Spleen (tissue), 11 donors: ENCODE measurements at regions not wholly inside any gene's neighbourhood (a gene's known extent, or its start where the extent isn't known, plus 50 kb on each side); places are given as distances from the start of the nearest gene placed in this dataset.

Source experiments
- DNase-seq: peaks from one replicate; pipeline ENCODE4 v3.0.0-alpha.2; 2020
- H3K27ac ChIP-seq, 8 donors: fragments of 200-600 bp; sonication (generic) in 7 of 8; 1 replicate in 4 of 8; 2 replicates in 4 of 8; pipeline versions ENCODE4 v1.5.0 to v1.8.0; 2016 to 2021; ENCODE audit warnings: inconsistent platforms in 4 of 8, mild to moderate bottlenecking in 4 of 8, moderate library complexity in 1 of 8
- H3K27me3 ChIP-seq, 7 donors: fragments of 200-600 bp; sonication (generic) in 6 of 7; replicated peaks in 1 of 7; 1 replicate in 4 of 7; 2 replicates in 3 of 7; pipeline versions ENCODE4 v1.5.0 to v1.8.0; 2016 to 2021; ENCODE audit warnings: inconsistent platforms in 3 of 7, mild to moderate bottlenecking in 1 of 7
- H3K36me3 ChIP-seq, 6 donors: fragments of 200-600 bp; sonication (generic) in 5 of 6; 1 replicate in 4 of 6; 2 replicates in 2 of 6; pipeline versions ENCODE4 v1.5.0 to v1.8.0; 2016 to 2021; ENCODE audit warnings: inconsistent platforms in 2 of 6
- H3K4me1 ChIP-seq, 6 donors: fragments of 200-600 bp; sonication (generic) in 5 of 6; 1 replicate in 3 of 6; 2 replicates in 3 of 6; pipeline versions ENCODE4 v1.5.0 to v1.8.0; 2016 to 2021; ENCODE audit warnings: inconsistent platforms in 3 of 6
- H3K4me3 ChIP-seq, 8 donors: fragments of 200-600 bp; sonication (generic) in 7 of 8; 1 replicate in 4 of 8; 2 replicates in 4 of 8; pipeline versions ENCODE4 v1.5.0 to v1.8.0; 2016 to 2021; ENCODE audit warnings: inconsistent platforms in 4 of 8, mild to moderate bottlenecking in 4 of 8, moderate library complexity in 2 of 8
- H3K9me3 ChIP-seq, 8 donors: fragments of 200-600 bp; sonication (generic) in 7 of 8; 1 replicate in 4 of 8; 2 replicates in 4 of 8; pipeline versions ENCODE4 v1.5.0 to v1.8.0; 2016 to 2021; ENCODE audit warnings: inconsistent platforms in 4 of 8
- CTCF ChIP-seq, 11 experiments: fragments of 200-600 bp in 7 of 11; fragments of 450-650 bp in 4 of 11; sonication (generic) in 4 of 11; IDR thresholded peaks in 8 of 11; conservative IDR thresholded peaks in 3 of 11; 1 replicate in 7 of 11; 2 replicates in 4 of 11; pipeline versions ENCODE4 v1.4.0 to v1.8.0; 2016 to 2021; ENCODE audit warnings: antibody characterized with exemption in 11 of 11, inconsistent platforms in 4 of 11, mild to moderate bottlenecking in 1 of 11
- POLR2A ChIP-seq, 3 donors: fragments of 450-650 bp; IDR thresholded peaks; one replicate each; pipeline ENCODE4 v1.5.1; 2017; ENCODE audit warnings: antibody characterized with exemption in 3 of 3, mild to moderate bottlenecking in 1 of 3
- POLR2AphosphoS5 ChIP-seq, 3 donors: sonication (generic); formaldehyde crosslinking; IDR thresholded peaks; one replicate each; pipeline ENCODE4 v1.5.1; 2017; ENCODE audit warnings: antibody characterized with exemption in 3 of 3
- WGBS, 5 donors: extraction: QIAGEN DNeasy Blood & Tissue Kit in 3 of 5; methylation state at CpG; one replicate each; pipeline versions ENCODE4 v1.1.5 to v1.1.7; 2013 to 2018; 5-methylcytosine and 5-hydroxymethylcytosine counted together
- intact Hi-C: fragments of 100-400 bp; cut with DNase I; formaldehyde crosslinking; loops from one replicate; pipeline ENCODE4 v1.15.0; 2023; ENCODE audit warnings: low total_unique reads
- donor health status: healthy with polysubstance abuse.
- donor health status: DM: no; HTN: no; CAD: no; lungs with moderate emphysema.
- donor health status: DM: no; HTN: no; CAD: no.
- donor health status: Bipolar disorder and iron deficiency.
- donor health status: healthy.
- donor health status: DM: no; HTN: no; CAD: no.
- donor health status: DM: yes; HTN: yes; CAD: no.

GRCh38 chr1:229975047-229975446, 92.0 kb upstream of the GALNT2 start:
- WGBS, 5 donors = 91 to 95% (median 92%) methylated on average over 4 of the region's 4 CpGs
- H3K36me3 ChIP-seq = no peaks in the 10 kb centered on the region
- no peak overlapping the region for H3K4me3 ChIP-seq
- intact Hi-C loops = no loop called here
- peaks cover 0 to 31% (median 17%) of the 10 kb centered on the region in 8 donors for H3K9me3 ChIP-seq
- no peak for TF ChIP-seq POLR2AphosphoS5 (IDR thresholded peaks at IDR 0.05)
- TF ChIP-seq CTCF (IDR thresholded peaks at IDR 0.05 in 8 of 11, conservative IDR thresholded peaks at IDR 0.05 in 3 of 11) = no peak
- TF ChIP-seq POLR2A (IDR thresholded peaks at IDR 0.05) = no peak
- H3K27ac ChIP-seq = no peak overlapping the region
- H3K4me1 ChIP-seq = no peaks in the 10 kb centered on the region
- H3K27me3 ChIP-seq = no peaks in the 10 kb centered on the region
- no peak for DNase-seq

DNA sequence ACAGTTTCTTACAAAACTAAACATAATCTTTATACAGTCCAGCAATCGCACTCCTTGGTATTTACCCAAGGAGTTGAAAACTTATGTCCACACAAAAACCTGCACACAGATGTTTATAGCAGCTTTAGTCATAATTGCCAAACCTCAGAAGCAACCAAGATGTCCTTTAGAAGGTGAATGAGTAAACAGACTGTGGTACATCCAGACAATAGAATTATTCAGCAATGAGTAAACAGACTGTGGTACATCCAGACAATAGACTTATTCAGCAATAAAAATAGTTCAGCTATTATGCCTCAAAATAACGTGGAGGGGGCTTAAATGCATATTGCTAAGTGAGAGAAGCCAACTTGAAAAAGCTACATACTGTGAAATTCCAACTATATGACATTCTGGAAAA, 87.0 kb upstream of the GALNT2 start:
- H3K27ac ChIP-seq = no peak overlapping the region
- no peaks in the 10 kb centered on the region for H3K27me3 ChIP-seq
- DNase-seq = no peak
- H3K36me3 ChIP-seq = no peaks in the 10 kb centered on the region
- H3K4me3 ChIP-seq = no peak overlapping the region
- H3K4me1 ChIP-seq = no peaks in the 10 kb centered on the region
- peaks cover 0 to 31% (median 17%) of the 10 kb centered on the region in 8 donors for H3K9me3 ChIP-seq
- intact Hi-C loops = no loop called here
- TF ChIP-seq CTCF (IDR thresholded peaks at IDR 0.05 in 8 of 11, conservative IDR thresholded peaks at IDR 0.05 in 3 of 11) = no peak
- no peak for TF ChIP-seq POLR2AphosphoS5 (IDR thresholded peaks at IDR 0.05)
- no peak for TF ChIP-seq POLR2A (IDR thresholded peaks at IDR 0.05)
- 63 to 70% (median 68%) methylated on average over 2 of the region's 2 CpGs for WGBS, 5 donors

DNA sequence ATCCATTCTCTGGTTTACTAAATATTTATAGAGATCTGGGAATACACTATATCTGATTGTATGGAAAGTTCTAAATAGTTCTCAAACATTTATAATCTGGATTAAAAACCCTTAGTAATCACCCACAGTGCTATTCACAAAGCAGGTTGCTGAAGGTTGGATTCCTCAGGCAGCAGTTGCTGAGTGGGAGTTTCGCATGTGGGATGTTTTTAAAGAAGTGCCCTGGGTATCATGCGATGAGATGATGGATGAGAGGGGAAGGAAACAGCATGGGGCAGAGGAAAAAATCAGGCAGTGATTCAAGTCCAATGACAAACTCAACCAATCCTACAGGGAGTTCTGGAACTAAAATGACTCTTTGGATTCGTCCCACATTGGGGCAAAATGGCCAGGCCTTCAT, 85.3 kb upstream of the GALNT2 start:
- intact Hi-C loops = no loop called here
- Histone ChIP-seq H3K4me1 (no peaks in the 10 kb centered on the region), H3K9me3 (peaks cover 0 to 14% (median 8%) of the 10 kb centered on the region in 8 donors), H3K4me3 (no peak overlapping the region), H3K27me3 (no peaks in the 10 kb centered on the region), H3K27ac (no peak overlapping the region), H3K36me3 (no peaks in the 10 kb centered on the region)
- 80 to 91% (median 84%) methylated on average over 3 of the region's 3 CpGs for WGBS, 5 donors
- TF ChIP-seq CTCF (IDR thresholded peaks at IDR 0.05 in 8 of 11, conservative IDR thresholded peaks at IDR 0.05 in 3 of 11) (no peak), POLR2A (IDR thresholded peaks at IDR 0.05) (no peak)
- DNase-seq = no peak

- no peaks in the 10 kb centered on the region for H3K27me3 ChIP-seq
- no peak for DNase-seq
- H3K4me1 ChIP-seq = no peaks in the 10 kb centered on the region
- 82 to 92% (median 87%) methylated on average over 9 of the region's 9 CpGs for WGBS, 5 donors
- no peak overlapping the region for H3K27ac ChIP-seq
- H3K9me3 ChIP-seq = no peaks in the 10 kb centered on the region
- no peak for TF ChIP-seq POLR2AphosphoS5 (IDR thresholded peaks at IDR 0.05)
- no peak for TF ChIP-seq POLR2A (IDR thresholded peaks at IDR 0.05)
- TF ChIP-seq CTCF (IDR thresholded peaks at IDR 0.05 in 8 of 11, conservative IDR thresholded peaks at IDR 0.05 in 3 of 11) = no peak
- intact Hi-C loops = no loop called here
- H3K36me3 ChIP-seq = no peaks in the 10 kb centered on the region
- H3K4me3 ChIP-seq = no peak overlapping the region
Measured at GRCh38 chr1:229984310-229984991, 82.6 kb upstream of the GALNT2 start.
